ENCODE measurements at regions not wholly inside any gene's neighbourhood (a gene's known extent, or its start where the extent isn't known, plus 50 kb on each side); places are given as distances from the start of the nearest gene placed in this dataset.

GRCh38 chr16:66260522-66261254 is 105.8 kb upstream of the CDH5 start:
- TF ChIP-seq POLR2AphosphoS5 (IDR thresholded peaks at IDR 0.05) (no peak), POLR2A (IDR thresholded peaks at IDR 0.05) (no peak), EP300 (IDR thresholded peaks at IDR 0.05) (no peak), CTCF (IDR thresholded peaks at IDR 0.05) (no peak)
